GM23338 (cell line): ENCODE measurements at regions not wholly inside any gene's neighbourhood (a gene's known extent, or its start where the extent isn't known, plus 50 kb on each side); places are given as distances from the start of the nearest gene placed in this dataset.

Source experiments
- CREB1 ChIP-seq: fragments of 250-450 bp; sonication (Bioruptor Pico); IDR thresholded peaks from 2 replicates; pipeline ENCODE4 v1.5.0; 2020; ENCODE audit warnings: low read depth, mild to moderate bottlenecking, moderate library complexity
- EZH2 ChIP-seq: fragments of 200-600 bp; sonication (generic); IDR thresholded peaks from one replicate; pipeline ENCODE4 v1.8.0; 2017; ENCODE audit warnings: antibody characterized with exemption, mild to moderate bottlenecking, low read depth; ENCODE audit not compliant: unreplicated experiment
- EZH2phosphoT487 ChIP-seq: fragments of 200-600 bp; sonication (generic); IDR thresholded peaks from one replicate; pipeline ENCODE4 v1.8.1; 2018; ENCODE audit warnings: antibody characterized with exemption; ENCODE audit not compliant: unreplicated experiment
- JUNB ChIP-seq: IDR thresholded peaks from one replicate; pipeline ENCODE4 v1.6.1; 2016; ENCODE audit warnings: antibody characterized with exemption; ENCODE audit not compliant: unreplicated experiment
- NANOG ChIP-seq: IDR thresholded peaks from 2 replicates; pipeline ENCODE4 v1.6.1; 2016; ENCODE audit warnings: antibody characterized with exemption, borderline replicate concordance
- POLR2AphosphoS5 ChIP-seq: IDR thresholded peaks from 2 replicates; pipeline ENCODE4 v1.6.1; 2016; ENCODE audit warnings: antibody characterized with exemption, low read depth
- STAT1 ChIP-seq: IDR thresholded peaks from one replicate; pipeline ENCODE4 v1.6.1; 2016; ENCODE audit warnings: antibody characterized with exemption; ENCODE audit not compliant: unreplicated experiment
- ZNF114 ChIP-seq: fragments of 250-450 bp; sonication (Bioruptor Pico); IDR thresholded peaks from 2 replicates; pipeline ENCODE4 v1.5.0; 2020; ENCODE audit warnings: mild to moderate bottlenecking, moderate library complexity
- ZNF331 ChIP-seq: fragments of 250-450 bp; sonication (Bioruptor Pico); IDR thresholded peaks from 2 replicates; pipeline ENCODE4 v1.5.0; 2020; ENCODE audit warnings: low read depth, mild to moderate bottlenecking, moderate library complexity
- ZNF462 ChIP-seq: fragments of 250-450 bp; sonication (Bioruptor Pico); IDR thresholded peaks from 2 replicates; pipeline ENCODE4 v1.5.0; 2020; ENCODE audit warnings: mild to moderate bottlenecking, moderate library complexity
- TF ChIP-seq, protein P1 (sequence below), 2 experiments: fragments of 200-600 bp in 1 of 2; sonication (generic) in 1 of 2; conservative IDR thresholded peaks; 2 replicates each; pipeline versions ENCODE4 v1.5.1 to v1.6.1; 2016 to 2017; ENCODE audit warnings: antibody characterized with exemption in 2 of 2, low read depth in 2 of 2, mild to moderate bottlenecking in 2 of 2, moderate library complexity in 1 of 2
- TF ChIP-seq, protein P2 (sequence below): IDR thresholded peaks from 2 replicates; pipeline ENCODE4 v1.6.1; 2016; ENCODE audit warnings: antibody characterized with exemption

- TF ChIP-seq ZNF462 (CRISPR knock-in tag) (no peak), EZH2phosphoT487 (no peak), ZNF114 (CRISPR knock-in tag) (no peak), ZNF331 (CRISPR knock-in tag) (no peak), CREB1 (CRISPR knock-in tag) (no peak), JUNB (no peak), EZH2 (no peak), STAT1 (no peak), NANOG (no peak), POLR2AphosphoS5 (no peak)
- TF ChIP-seq, protein P1, sequence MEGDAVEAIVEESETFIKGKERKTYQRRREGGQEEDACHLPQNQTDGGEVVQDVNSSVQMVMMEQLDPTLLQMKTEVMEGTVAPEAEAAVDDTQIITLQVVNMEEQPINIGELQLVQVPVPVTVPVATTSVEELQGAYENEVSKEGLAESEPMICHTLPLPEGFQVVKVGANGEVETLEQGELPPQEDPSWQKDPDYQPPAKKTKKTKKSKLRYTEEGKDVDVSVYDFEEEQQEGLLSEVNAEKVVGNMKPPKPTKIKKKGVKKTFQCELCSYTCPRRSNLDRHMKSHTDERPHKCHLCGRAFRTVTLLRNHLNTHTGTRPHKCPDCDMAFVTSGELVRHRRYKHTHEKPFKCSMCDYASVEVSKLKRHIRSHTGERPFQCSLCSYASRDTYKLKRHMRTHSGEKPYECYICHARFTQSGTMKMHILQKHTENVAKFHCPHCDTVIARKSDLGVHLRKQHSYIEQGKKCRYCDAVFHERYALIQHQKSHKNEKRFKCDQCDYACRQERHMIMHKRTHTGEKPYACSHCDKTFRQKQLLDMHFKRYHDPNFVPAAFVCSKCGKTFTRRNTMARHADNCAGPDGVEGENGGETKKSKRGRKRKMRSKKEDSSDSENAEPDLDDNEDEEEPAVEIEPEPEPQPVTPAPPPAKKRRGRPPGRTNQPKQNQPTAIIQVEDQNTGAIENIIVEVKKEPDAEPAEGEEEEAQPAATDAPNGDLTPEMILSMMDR (conservative IDR thresholded peaks at IDR 0.05; ENCODE audit: low read depth in 2 of 2), result no peak
- TF ChIP-seq, protein P2, sequence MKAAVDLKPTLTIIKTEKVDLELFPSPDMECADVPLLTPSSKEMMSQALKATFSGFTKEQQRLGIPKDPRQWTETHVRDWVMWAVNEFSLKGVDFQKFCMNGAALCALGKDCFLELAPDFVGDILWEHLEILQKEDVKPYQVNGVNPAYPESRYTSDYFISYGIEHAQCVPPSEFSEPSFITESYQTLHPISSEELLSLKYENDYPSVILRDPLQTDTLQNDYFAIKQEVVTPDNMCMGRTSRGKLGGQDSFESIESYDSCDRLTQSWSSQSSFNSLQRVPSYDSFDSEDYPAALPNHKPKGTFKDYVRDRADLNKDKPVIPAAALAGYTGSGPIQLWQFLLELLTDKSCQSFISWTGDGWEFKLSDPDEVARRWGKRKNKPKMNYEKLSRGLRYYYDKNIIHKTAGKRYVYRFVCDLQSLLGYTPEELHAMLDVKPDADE, result no peak
Observed at GRCh38 chr5:109594217-109594616, 95.5 kb upstream of the MAN2A1 start (continued).
